ENCODE measurements at regions not wholly inside any gene's neighbourhood (a gene's known extent, or its start where the extent isn't known, plus 50 kb on each side); places are given as distances from the start of the nearest gene placed in this dataset.

- no peak for TF ChIP-seq EZH2 (IDR thresholded peaks at IDR 0.05; ENCODE audit: borderline replicate concordance, low read depth, low read length, poor library complexity, severe bottlenecking)
- TF ChIP-seq CTCF (conservative IDR thresholded peaks at IDR 0.05; ENCODE audit: low read depth, low read length), result no peak
These were observed 139.2 kb upstream of the COL3A1 start for GRCh38 chr2:188835006-188835405.

All from A673 (cell line).